HL-60 (cell line): ENCODE measurements at regions not wholly inside any gene's neighbourhood (a gene's known extent, or its start where the extent isn't known, plus 50 kb on each side); places are given as distances from the start of the nearest gene placed in this dataset.
"Not testable (repeated sequence)": the region's sequence is repeated elsewhere in the genome, so short reads cannot be mapped to it uniquely, and the experiment has no call there.

Experiments used
- DNase-seq, 2 experiments: peaks; one replicate each; pipeline ENCODE4 v3.0.0-alpha.2; 2010 to 2020; ENCODE audit warnings: low read depth in 1 of 2, low spot score in 1 of 2
- H3K27ac ChIP-seq: fragments of 250-450 bp; sonication (Bioruptor Pico); replicated peaks from 2 replicates; pipeline ENCODE4 v1.5.1; 2020; ENCODE audit warnings: mild to moderate bottlenecking, moderate library complexity
- H3K27me3 ChIP-seq: fragments of 250-450 bp; sonication (Bioruptor Pico); 2 replicates; pipeline ENCODE4 v1.5.1; 2021; ENCODE audit warnings: mild to moderate bottlenecking, moderate library complexity; ENCODE audit not compliant: insufficient read depth, poor library complexity, severe bottlenecking
- H3K4me3 ChIP-seq: replicated peaks from 2 replicates; pipeline ENCODE4 v1.5.1; 2011; ENCODE audit warnings: mild to moderate bottlenecking, control low read depth, low read length; ENCODE audit not compliant: insufficient read depth
- CTCF ChIP-seq: IDR thresholded peaks from one replicate; pipeline ENCODE4 v1.5.1; 2011; ENCODE audit warnings: low read length, control low read depth, inconsistent platforms; ENCODE audit not compliant: insufficient read depth
- GABPA ChIP-seq: IDR thresholded peaks from 2 replicates; pipeline ENCODE4 v1.6.1; 2012; ENCODE audit warnings: low read depth
- POLR2AphosphoS5 ChIP-seq: IDR thresholded peaks from 2 replicates; pipeline ENCODE4 v1.6.1; 2012; ENCODE audit warnings: low read depth
- REST ChIP-seq: IDR thresholded peaks from 2 replicates; pipeline ENCODE4 v1.6.1; 2012; ENCODE audit warnings: low read depth; ENCODE audit not compliant: insufficient replicate concordance
- SPI1 ChIP-seq: IDR thresholded peaks from 2 replicates; pipeline ENCODE4 v1.6.1; 2012; ENCODE audit warnings: low read depth, mild to moderate bottlenecking, borderline replicate concordance

GRCh38 chr22:23460517-23461031 is 119.5 kb downstream of the IGLL1 start:
- H3K4me3 ChIP-seq, H3K27ac ChIP-seq, H3K27me3 ChIP-seq: not testable (repeated sequence)
- peak; percentile 15 to 30 for DNase-seq
- peak; percentile 71 for TF ChIP-seq POLR2AphosphoS5

GRCh38 chr22:23459645-23460516 is 120.2 kb downstream of the IGLL1 start:
- H3K27ac ChIP-seq, H3K4me3 ChIP-seq, DNase-seq, H3K27me3 ChIP-seq: not testable (repeated sequence)

- H3K4me3 ChIP-seq: no peak overlapping the region
- H3K27ac ChIP-seq: no peak overlapping the region
- peaks cover 9% of the 10 kb centered on the region for H3K27me3 ChIP-seq
Measured at GRCh38 chr22:23458663-23459541, 121.2 kb downstream of the IGLL1 start.

GRCh38 chr22:23457380-23457985 is 122.6 kb downstream of the IGLL1 start:
- no peak for DNase-seq
- no peak overlapping the region for H3K4me3 ChIP-seq
- peaks cover 5% of the 10 kb centered on the region for H3K27me3 ChIP-seq
- no peak overlapping the region for H3K27ac ChIP-seq
- TF ChIP-seq SPI1 (peak; percentile 68; the same call in 1 of the 2 replicates), CTCF (no peak)

More at GRCh38 chr22:23458663-23459541, 121.2 kb downstream of the IGLL1 start:
- TF ChIP-seq GABPA: no peak
- no peak for TF ChIP-seq REST
- no peak for TF ChIP-seq POLR2AphosphoS5
- TF ChIP-seq SPI1: no peak
- no peak for TF ChIP-seq CTCF
- DNase-seq: no peak

GRCh38 chr22:23456666-23457379 is 123.3 kb downstream of the IGLL1 start:
- not testable (repeated sequence) for DNase-seq, H3K27ac ChIP-seq, H3K4me3 ChIP-seq, H3K27me3 ChIP-seq

- DNase-seq, H3K4me3 ChIP-seq, H3K27me3 ChIP-seq, H3K27ac ChIP-seq: not testable (repeated sequence)
Measured at GRCh38 chr22:23454345-23454744, 125.7 kb downstream of the IGLL1 start.
